ENCODE measurements at regions not wholly inside any gene's neighbourhood (a gene's known extent, or its start where the extent isn't known, plus 50 kb on each side); places are given as distances from the start of the nearest gene placed in this dataset.

GRCh38 chr10:105540381-105540780 lies 899.3 kb downstream of the SORCS3 start:
- no peaks in the 10 kb centered on the region for H3K9me3 ChIP-seq (ENCODE audit: control insufficient read depth, low read depth, low read length)
- no peak for FAIRE-seq
- dilution Hi-C loops (cut with MboI; ENCODE audit: extremely low pct_ligation_motif_present, low sequenced_read_pairs) = no loop called here

DNA sequence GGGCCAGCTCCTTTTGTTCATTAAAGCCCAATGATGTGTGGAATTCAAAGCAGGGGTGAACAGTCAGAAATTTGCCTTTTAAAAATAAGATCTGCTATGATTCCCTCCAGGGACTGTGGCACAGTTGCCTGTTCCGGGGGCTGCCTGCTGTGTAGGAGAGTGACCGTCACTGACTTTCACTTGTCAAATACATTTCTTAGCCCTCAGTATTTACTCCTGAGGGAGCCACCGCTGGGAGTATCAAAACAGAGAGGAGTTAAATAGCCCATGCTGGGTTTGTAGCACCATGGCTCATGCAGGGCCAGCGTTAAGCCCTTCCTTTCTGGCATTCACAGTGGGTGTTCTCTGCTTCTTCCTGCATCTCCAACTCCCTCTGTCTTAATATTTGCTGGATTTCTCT lies 897.8 kb downstream of the SORCS3 start:
- H3K4me3 ChIP-seq (ENCODE audit: control insufficient read depth in 2 of 3, extremely low read depth in 1 of 3, insufficient read depth in 2 of 3, low read depth in 1 of 3, low read length in 3 of 3) = no peak overlapping the region
- no peaks in the 10 kb centered on the region for H3K79me2 ChIP-seq (ENCODE audit: control insufficient read depth, insufficient read depth, low read length)
- FAIRE-seq = no peak
- no peak for DNase-seq (ENCODE audit: low read depth, low spot score)
- H3K9ac ChIP-seq (ENCODE audit: control insufficient read depth, extremely low read depth, insufficient read depth, low read length) = no peak overlapping the region
- no peak for TF ChIP-seq EZH2 (IDR thresholded peaks at IDR 0.05; ENCODE audit: low read length)
- TF ChIP-seq, protein P1, sequence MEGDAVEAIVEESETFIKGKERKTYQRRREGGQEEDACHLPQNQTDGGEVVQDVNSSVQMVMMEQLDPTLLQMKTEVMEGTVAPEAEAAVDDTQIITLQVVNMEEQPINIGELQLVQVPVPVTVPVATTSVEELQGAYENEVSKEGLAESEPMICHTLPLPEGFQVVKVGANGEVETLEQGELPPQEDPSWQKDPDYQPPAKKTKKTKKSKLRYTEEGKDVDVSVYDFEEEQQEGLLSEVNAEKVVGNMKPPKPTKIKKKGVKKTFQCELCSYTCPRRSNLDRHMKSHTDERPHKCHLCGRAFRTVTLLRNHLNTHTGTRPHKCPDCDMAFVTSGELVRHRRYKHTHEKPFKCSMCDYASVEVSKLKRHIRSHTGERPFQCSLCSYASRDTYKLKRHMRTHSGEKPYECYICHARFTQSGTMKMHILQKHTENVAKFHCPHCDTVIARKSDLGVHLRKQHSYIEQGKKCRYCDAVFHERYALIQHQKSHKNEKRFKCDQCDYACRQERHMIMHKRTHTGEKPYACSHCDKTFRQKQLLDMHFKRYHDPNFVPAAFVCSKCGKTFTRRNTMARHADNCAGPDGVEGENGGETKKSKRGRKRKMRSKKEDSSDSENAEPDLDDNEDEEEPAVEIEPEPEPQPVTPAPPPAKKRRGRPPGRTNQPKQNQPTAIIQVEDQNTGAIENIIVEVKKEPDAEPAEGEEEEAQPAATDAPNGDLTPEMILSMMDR (optimal IDR thresholded peaks at IDR 0.05 in 1 of 3, IDR thresholded peaks at IDR 0.05 in 1 of 3, conservative IDR thresholded peaks at IDR 0.05 in 1 of 3; ENCODE audit: extremely low read depth in 1 of 3, insufficient read depth in 2 of 3, low read length in 3 of 3) = no peak
- H3K9me1 ChIP-seq (ENCODE audit: control insufficient read depth, extremely low read depth, insufficient read depth, low read length) = no peaks in the 10 kb centered on the region
- H4K20me1 ChIP-seq (ENCODE audit: control insufficient read depth, extremely low read depth, insufficient read depth, low read length) = no peaks in the 10 kb centered on the region
- H3K27ac ChIP-seq (ENCODE audit: control insufficient read depth, insufficient read depth, low read length) = no peak overlapping the region
- no peaks in the 10 kb centered on the region for H3K4me1 ChIP-seq (ENCODE audit: control insufficient read depth, extremely low read depth, insufficient read depth, low read length)
- H2AFZ ChIP-seq (ENCODE audit: control insufficient read depth, low read length) = no peak overlapping the region
- H3K9me3 ChIP-seq (ENCODE audit: control insufficient read depth, low read depth, low read length) = no peaks in the 10 kb centered on the region
- no peaks in the 10 kb centered on the region for H3K27me3 ChIP-seq (ENCODE audit: control insufficient read depth, extremely low read depth, insufficient read depth, low read length)
- H3K36me3 ChIP-seq (ENCODE audit: control insufficient read depth in 2 of 2, extremely low read depth in 1 of 2, insufficient read depth in 2 of 2, low read length in 2 of 2) = no peaks in the 10 kb centered on the region
- dilution Hi-C loops (cut with MboI; ENCODE audit: extremely low pct_ligation_motif_present, low sequenced_read_pairs) = no loop called here
- no peak overlapping the region for H3K4me2 ChIP-seq (ENCODE audit: control insufficient read depth, extremely low read depth, insufficient read depth, low read depth, low read length)

More at GRCh38 chr10:105540381-105540780, 899.3 kb downstream of the SORCS3 start:
- Histone ChIP-seq H3K79me2 (ENCODE audit: control insufficient read depth, insufficient read depth, low read length) (no peaks in the 10 kb centered on the region), H3K36me3 (ENCODE audit: control insufficient read depth in 2 of 2, extremely low read depth in 1 of 2, insufficient read depth in 2 of 2, low read length in 2 of 2) (no peaks in the 10 kb centered on the region), H3K9me1 (ENCODE audit: control insufficient read depth, extremely low read depth, insufficient read depth, low read length) (no peaks in the 10 kb centered on the region), H3K4me3 (ENCODE audit: control insufficient read depth in 2 of 3, extremely low read depth in 1 of 3, insufficient read depth in 2 of 3, low read depth in 1 of 3, low read length in 3 of 3) (no peak overlapping the region), H3K27me3 (ENCODE audit: control insufficient read depth, extremely low read depth, insufficient read depth, low read length) (no peaks in the 10 kb centered on the region), H3K4me1 (ENCODE audit: control insufficient read depth, extremely low read depth, insufficient read depth, low read length) (no peaks in the 10 kb centered on the region), H3K27ac (ENCODE audit: control insufficient read depth, insufficient read depth, low read length) (no peak overlapping the region), H3K9ac (ENCODE audit: control insufficient read depth, extremely low read depth, insufficient read depth, low read length) (no peak overlapping the region), H4K20me1 (ENCODE audit: control insufficient read depth, extremely low read depth, insufficient read depth, low read length) (no peaks in the 10 kb centered on the region), H3K4me2 (ENCODE audit: control insufficient read depth, extremely low read depth, insufficient read depth, low read depth, low read length) (no peak overlapping the region), H2AFZ (ENCODE audit: control insufficient read depth, low read length) (no peak overlapping the region)
- DNase-seq (ENCODE audit: low read depth, low spot score) = no peak
- TF ChIP-seq, protein P1 (optimal IDR thresholded peaks at IDR 0.05 in 1 of 3, IDR thresholded peaks at IDR 0.05 in 1 of 3, conservative IDR thresholded peaks at IDR 0.05 in 1 of 3; ENCODE audit: extremely low read depth in 1 of 3, insufficient read depth in 2 of 3, low read length in 3 of 3) = no peak
- no peak for TF ChIP-seq EZH2 (IDR thresholded peaks at IDR 0.05; ENCODE audit: low read length)

All from keratinocyte (primary cell).